ENCODE measurements at regions not wholly inside any gene's neighbourhood (a gene's known extent, or its start where the extent isn't known, plus 50 kb on each side); places are given as distances from the start of the nearest gene placed in this dataset.

DNA sequence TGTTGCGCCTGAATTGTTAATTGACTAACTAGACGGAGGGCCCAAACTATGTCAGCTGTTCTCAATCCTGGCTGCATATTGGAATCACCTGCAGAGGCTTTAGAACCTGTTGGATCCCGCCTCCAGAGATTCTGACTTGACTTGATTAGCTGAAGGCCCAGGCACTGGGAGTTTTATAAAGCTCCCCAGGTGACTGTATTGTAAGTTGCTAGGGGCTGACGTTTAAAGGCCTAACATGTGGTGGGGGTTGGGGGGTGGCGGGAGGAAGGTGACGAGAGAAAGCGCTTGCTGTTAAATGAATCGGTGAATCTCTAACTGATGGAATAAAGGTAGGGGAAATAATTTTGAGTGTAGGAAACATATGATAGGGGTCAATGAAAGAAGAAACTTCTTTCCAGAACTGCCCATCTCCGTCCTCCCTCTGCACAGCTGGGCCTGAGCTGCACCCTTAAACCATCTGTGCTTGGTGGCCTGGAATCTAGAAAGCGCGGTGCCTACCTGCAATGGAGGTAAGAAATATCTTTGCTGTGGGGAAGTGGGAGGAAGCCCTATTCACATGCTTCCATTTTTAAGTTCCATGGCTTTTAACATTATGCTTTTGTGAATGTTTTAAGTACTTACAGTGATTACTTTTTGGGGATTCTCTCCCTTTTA is 225.0 kb upstream of the FAM3C start:
- H3K4me3 ChIP-seq = no peak overlapping the region
- WGBS, 2 donors (ENCODE audit: low coverage in 1 of 2) = 86 to 89% methylated on average over 6 to 11 of the region's 11 CpGs
- no peaks in the 10 kb centered on the region for H3K9me3 ChIP-seq
- no peak for TF ChIP-seq POLR2A (IDR thresholded peaks at IDR 0.05)
- TF ChIP-seq, protein P1, sequence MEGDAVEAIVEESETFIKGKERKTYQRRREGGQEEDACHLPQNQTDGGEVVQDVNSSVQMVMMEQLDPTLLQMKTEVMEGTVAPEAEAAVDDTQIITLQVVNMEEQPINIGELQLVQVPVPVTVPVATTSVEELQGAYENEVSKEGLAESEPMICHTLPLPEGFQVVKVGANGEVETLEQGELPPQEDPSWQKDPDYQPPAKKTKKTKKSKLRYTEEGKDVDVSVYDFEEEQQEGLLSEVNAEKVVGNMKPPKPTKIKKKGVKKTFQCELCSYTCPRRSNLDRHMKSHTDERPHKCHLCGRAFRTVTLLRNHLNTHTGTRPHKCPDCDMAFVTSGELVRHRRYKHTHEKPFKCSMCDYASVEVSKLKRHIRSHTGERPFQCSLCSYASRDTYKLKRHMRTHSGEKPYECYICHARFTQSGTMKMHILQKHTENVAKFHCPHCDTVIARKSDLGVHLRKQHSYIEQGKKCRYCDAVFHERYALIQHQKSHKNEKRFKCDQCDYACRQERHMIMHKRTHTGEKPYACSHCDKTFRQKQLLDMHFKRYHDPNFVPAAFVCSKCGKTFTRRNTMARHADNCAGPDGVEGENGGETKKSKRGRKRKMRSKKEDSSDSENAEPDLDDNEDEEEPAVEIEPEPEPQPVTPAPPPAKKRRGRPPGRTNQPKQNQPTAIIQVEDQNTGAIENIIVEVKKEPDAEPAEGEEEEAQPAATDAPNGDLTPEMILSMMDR (IDR thresholded peaks at IDR 0.05) = no peak
- no peak for TF ChIP-seq POLR2AphosphoS5 (IDR thresholded peaks at IDR 0.05)
- no peak for TF ChIP-seq EP300 (IDR thresholded peaks at IDR 0.05; ENCODE audit: low read depth)
- in situ Hi-C loops (cut with MboI; ENCODE audit: low pct_ligation_motif_present in 1 of 4, low pct_unique_long_range_greater_than_20kb in 1 of 4, low sequenced_read_pairs in 3 of 4) (loop anchor here in 2 of 4 donors (25.0 kb wide), 1 partner anchor 366 kb away; no protein-coding TSS in a partner anchor), intact Hi-C loops (cut with DNase I; ENCODE audit: low total_unique reads) (no loop called here)
- H3K36me3 ChIP-seq = no peaks in the 10 kb centered on the region
- H3K4me1 ChIP-seq = no peaks in the 10 kb centered on the region
- H3K27ac ChIP-seq = no peak overlapping the region
- no peak for DNase-seq
- no peaks in the 10 kb centered on the region for H3K27me3 ChIP-seq

DNA sequence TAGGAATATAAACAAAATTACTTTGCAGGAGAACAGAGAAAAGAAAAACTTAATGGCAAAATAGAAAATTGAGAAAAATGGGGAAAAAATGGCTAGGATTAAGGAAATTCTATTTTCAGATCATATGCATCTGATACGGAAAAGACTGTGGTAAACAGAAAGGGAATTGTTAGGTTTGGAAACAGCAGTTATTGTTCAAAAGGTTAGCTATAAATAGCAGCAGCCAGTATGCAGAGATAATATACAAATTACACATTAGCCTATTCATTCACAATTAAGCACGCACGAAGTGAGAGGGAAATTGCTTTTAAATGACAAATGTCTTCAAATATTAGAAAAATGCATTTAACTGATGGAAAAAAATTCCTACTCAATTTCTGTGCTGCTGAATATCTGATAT is 224.1 kb upstream of the FAM3C start:
- TF ChIP-seq POLR2AphosphoS5 (IDR thresholded peaks at IDR 0.05) (no peak), POLR2A (IDR thresholded peaks at IDR 0.05) (no peak), EP300 (IDR thresholded peaks at IDR 0.05; ENCODE audit: low read depth) (no peak)
- TF ChIP-seq, protein P1 (IDR thresholded peaks at IDR 0.05) = no peak
- in situ Hi-C loops (cut with MboI; ENCODE audit: low pct_ligation_motif_present in 1 of 4, low pct_unique_long_range_greater_than_20kb in 1 of 4, low sequenced_read_pairs in 3 of 4) = loop anchor here in 2 of 4 donors (25.0 kb wide), 1 partner anchor 367 kb away; no protein-coding TSS in a partner anchor
- WGBS, 2 donors (ENCODE audit: low coverage in 1 of 2) = 74 to 85% methylated on average over 3 of the region's 3 CpGs

DNA sequence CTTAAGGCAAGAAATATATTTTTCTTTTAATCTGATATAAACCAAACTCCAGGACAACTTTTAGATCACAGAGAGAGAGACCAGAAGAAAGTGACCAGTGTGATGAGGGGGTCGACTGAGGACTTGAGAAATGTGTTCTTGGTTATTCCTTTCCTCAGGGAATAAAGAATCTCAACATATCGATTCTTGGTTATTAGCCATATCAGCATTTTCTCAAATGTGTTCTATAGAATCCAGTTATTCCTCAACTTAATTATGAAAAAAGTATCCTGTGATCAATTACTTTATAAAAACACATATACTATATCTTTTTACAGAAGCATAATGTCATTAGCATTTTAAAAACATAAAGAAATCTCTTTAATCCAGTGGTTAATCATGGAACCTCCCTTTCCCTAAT is 222.1 kb upstream of the FAM3C start:
- in situ Hi-C loops (cut with MboI; ENCODE audit: low pct_ligation_motif_present in 1 of 4, low pct_unique_long_range_greater_than_20kb in 1 of 4, low sequenced_read_pairs in 3 of 4) = loop anchor here in 2 of 4 donors (25.0 kb wide), 1 partner anchor 369 kb away; no protein-coding TSS in a partner anchor
- WGBS, 2 donors (ENCODE audit: low coverage in 1 of 2) = 68 to 77% methylated on average over 2 of the region's 2 CpGs
- Histone ChIP-seq H3K27ac (no peak overlapping the region), H3K4me1 (no peaks in the 10 kb centered on the region), H3K9me3 (no peaks in the 10 kb centered on the region), H3K36me3 (no peaks in the 10 kb centered on the region), H3K4me3 (no peak overlapping the region), H3K27me3 (no peaks in the 10 kb centered on the region)
- TF ChIP-seq POLR2AphosphoS5 (IDR thresholded peaks at IDR 0.05) (no peak), EP300 (IDR thresholded peaks at IDR 0.05; ENCODE audit: low read depth) (no peak), POLR2A (IDR thresholded peaks at IDR 0.05) (no peak)
- TF ChIP-seq, protein P1 (IDR thresholded peaks at IDR 0.05) = no peak
- intact Hi-C loops (cut with DNase I; ENCODE audit: low total_unique reads) = no loop called here
- DNase-seq = no peak

More for the DNA sequence above, 224.1 kb upstream of the FAM3C start:
- Histone ChIP-seq H3K9me3 (no peaks in the 10 kb centered on the region), H3K4me1 (no peaks in the 10 kb centered on the region), H3K4me3 (no peak overlapping the region), H3K27me3 (no peaks in the 10 kb centered on the region), H3K27ac (no peak overlapping the region), H3K36me3 (no peaks in the 10 kb centered on the region)
- intact Hi-C loops (cut with DNase I; ENCODE audit: low total_unique reads) = no loop called here
- DNase-seq = no peak

DNA sequence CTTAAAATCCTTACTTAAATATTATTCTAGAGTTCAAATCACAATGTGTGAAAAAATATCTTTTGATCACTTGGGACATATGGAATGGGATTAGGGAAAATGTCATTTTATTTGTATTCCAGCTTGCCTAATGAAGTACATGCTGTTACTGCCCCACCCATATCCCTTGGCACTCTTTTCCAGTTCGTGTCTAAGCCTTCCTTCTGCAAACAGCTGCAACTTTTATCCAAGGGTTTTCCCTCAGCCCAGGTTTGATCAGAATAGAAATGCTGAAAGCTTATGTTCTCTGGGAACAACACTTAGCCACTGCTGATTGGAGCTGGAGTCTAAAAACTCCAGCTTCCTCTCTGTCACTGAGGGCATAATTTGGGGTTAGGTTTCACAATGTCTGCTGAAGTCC is 214.1 kb upstream of the FAM3C start:
- no peak for DNase-seq
- no peaks in the 10 kb centered on the region for H3K27me3 ChIP-seq
- TF ChIP-seq, protein P1 (IDR thresholded peaks at IDR 0.05) = no peak
- WGBS, 2 donors (ENCODE audit: low coverage in 1 of 2) = 21 to 33% methylated on average over 1 of the region's 1 CpG
- no peak overlapping the region for H3K27ac ChIP-seq
- in situ Hi-C loops (cut with MboI; ENCODE audit: low pct_ligation_motif_present in 1 of 4, low pct_unique_long_range_greater_than_20kb in 1 of 4, low sequenced_read_pairs in 3 of 4) (loop anchor here in 2 of 4 donors (25.0 kb wide), 1 partner anchor 377 kb away; no protein-coding TSS in a partner anchor), intact Hi-C loops (cut with DNase I; ENCODE audit: low total_unique reads) (no loop called here)
- H3K4me1 ChIP-seq = peaks cover 0 to 8% (median 0%) of the 10 kb centered on the region in 4 donors
- no peak overlapping the region for H3K4me3 ChIP-seq
- H3K36me3 ChIP-seq = no peaks in the 10 kb centered on the region
- H3K9me3 ChIP-seq = no peaks in the 10 kb centered on the region

All from transverse colon (tissue), 4 donors.